ENCODE measurements at regions not wholly inside any gene's neighbourhood (a gene's known extent, or its start where the extent isn't known, plus 50 kb on each side); places are given as distances from the start of the nearest gene placed in this dataset.

- peak overlapping the region; percentile 76 for H3K27ac ChIP-seq (ENCODE audit: extremely low read depth, low read depth, low read length)
- ChIA-PET POLR2A (interaction anchor here (1.3 kb wide), 1 partner anchor 105 kb away, joined by 3 read pairs; no protein-coding TSS in a partner anchor), CTCF (no interaction called here)
- H3K9me3 ChIP-seq (ENCODE audit: control insufficient read depth, insufficient read depth, low read depth, low read length), result no peaks in the 10 kb centered on the region
- no peak overlapping the region for H3K4me3 ChIP-seq (ENCODE audit: low read depth, low read length)
- peaks cover 31% of the 10 kb centered on the region for H3K4me1 ChIP-seq (ENCODE audit: control insufficient read depth, insufficient read depth, low read length)
- H3K36me3 ChIP-seq (ENCODE audit: control insufficient read depth in 2 of 2, insufficient read depth in 1 of 2, low read length in 2 of 2), result no peaks in the 10 kb centered on the region
- no peak for TF ChIP-seq ZNF121 (tag by site-specific recombination; IDR thresholded peaks at IDR 0.05)
- no peak for TF ChIP-seq ZNF510 (tag by site-specific recombination; IDR thresholded peaks at IDR 0.05; ENCODE audit: insufficient replicate concordance)
- TF ChIP-seq FEZF1 (tag by site-specific recombination; IDR thresholded peaks at IDR 0.05), result peak; percentile 60; the same call in 1 of the 2 replicates
- TF ChIP-seq ZNF302 (tag by site-specific recombination; IDR thresholded peaks at IDR 0.05; ENCODE audit: low read depth), result no peak
- no peak for TF ChIP-seq HOXA7 (CRISPR knock-in tag; IDR thresholded peaks at IDR 0.05; ENCODE audit: borderline replicate concordance)
- no peak for TF ChIP-seq MEIS1 (CRISPR knock-in tag; IDR thresholded peaks at IDR 0.05; ENCODE audit: borderline replicate concordance)
- TF ChIP-seq ZEB2 (tag by site-specific recombination; IDR thresholded peaks at IDR 0.05), result peak; percentile 36; the same call in 1 of the 2 replicates
- TF ChIP-seq SETDB1 (IDR thresholded peaks at IDR 0.05; ENCODE audit: insufficient read length, low read length), result no peak
- peak; percentile 85 for TF ChIP-seq ZBTB44 (tag by site-specific recombination; IDR thresholded peaks at IDR 0.05)
- no peak for TF ChIP-seq ZBTB11 (tag by site-specific recombination; conservative IDR thresholded peaks at IDR 0.05; ENCODE audit: low read depth)
- no peak for TF ChIP-seq ZNF26 (tag by site-specific recombination; IDR thresholded peaks at IDR 0.05)
- no peak for TF ChIP-seq ZNF747 (tag by site-specific recombination; IDR thresholded peaks at IDR 0.05)
- TF ChIP-seq OVOL3 (tag by site-specific recombination; IDR thresholded peaks at IDR 0.05), result no peak
- TF ChIP-seq ZNF529 (tag by site-specific recombination; IDR thresholded peaks at IDR 0.05; ENCODE audit: insufficient replicate concordance), result no peak
- peak; percentile 30 for TF ChIP-seq ZBTB17 (tag by site-specific recombination; IDR thresholded peaks at IDR 0.05)
- 0 out of 2 replicates have a peak, but pooled peaks have one; percentile 8 for TF ChIP-seq SCRT2 (tag by site-specific recombination; IDR thresholded peaks at IDR 0.05)
- TF ChIP-seq SALL2 (tag by site-specific recombination; IDR thresholded peaks at IDR 0.05; ENCODE audit: borderline replicate concordance), result no peak
- TF ChIP-seq ZNF184 (tag by site-specific recombination; IDR thresholded peaks at IDR 0.05), result peak; percentile 35; the same call in 1 of the 2 replicates
- 0 out of 2 replicates have a peak, but pooled peaks have one; percentile 46 for TF ChIP-seq BCL11A (tag by site-specific recombination; IDR thresholded peaks at IDR 0.05; ENCODE audit: low read depth)
- no peak for TF ChIP-seq ZNF571 (tag by site-specific recombination; IDR thresholded peaks at IDR 0.05)
- TF ChIP-seq ZNF623 (tag by site-specific recombination; IDR thresholded peaks at IDR 0.05), result no peak
- TF ChIP-seq SP3 (tag by site-specific recombination; IDR thresholded peaks at IDR 0.05), result no peak
- TF ChIP-seq ZBTB49 (tag by site-specific recombination; IDR thresholded peaks at IDR 0.05; ENCODE audit: low read depth), result no peak
- TF ChIP-seq ZNF404 (tag by site-specific recombination; IDR thresholded peaks at IDR 0.05), result no peak
- peak; percentile 15; the same call in 1 of the 2 replicates for TF ChIP-seq ZNF2 (tag by site-specific recombination; IDR thresholded peaks at IDR 0.05)
- TF ChIP-seq KLF17 (tag by site-specific recombination; IDR thresholded peaks at IDR 0.05), result no peak
- TF ChIP-seq SP7 (tag by site-specific recombination; IDR thresholded peaks at IDR 0.05), result peak; percentile 31
- TF ChIP-seq ZNF660 (tag by site-specific recombination; IDR thresholded peaks at IDR 0.05), result peak; percentile 60; the same call in 1 of the 2 replicates
- TF ChIP-seq ZNF596 (tag by site-specific recombination; IDR thresholded peaks at IDR 0.05), result no peak
- TF ChIP-seq ZBTB21 (tag by site-specific recombination; IDR thresholded peaks at IDR 0.05), result peak; percentile 44; the same call in 1 of the 2 replicates
Observed at GRCh38 chr14:51547260-51547659, 104.5 kb upstream of the FRMD6 start.
